IMR-90 (cell line): ENCODE measurements at regions not wholly inside any gene's neighbourhood (a gene's known extent, or its start where the extent isn't known, plus 50 kb on each side); places are given as distances from the start of the nearest gene placed in this dataset.

Experiments used
- ATAC-seq: fragments of 200-7000 bp; cut with Tn5 transposase; 2 replicates; pipeline ENCODE4 v1.9.1; 2020; ENCODE audit warnings: low read depth, mild to moderate bottlenecking, moderate library complexity
- BruUV-seq: library from RNA; stranded (reverse); fragments of 400-500 nt; replicated peaks from 2 replicates; lab custom pipeline; 2021; lab: Mats Ljungman, UMichigan
- CTCF ChIA-PET: fragments of 300-600 bp; formaldehyde crosslinking; extraction: SDS; loops from one replicate; lab custom pipeline; 2021; ENCODE audit warnings: antibody characterized with exemption; lab: Yijun Ruan, JAX
- POLR2A ChIA-PET: fragments of 300-600 bp; sonication (Branson Sonifier 250); formaldehyde crosslinking; loops from one replicate; lab custom pipeline; 2022; ENCODE audit warnings: antibody characterized with exemption; ENCODE audit not compliant: unreplicated experiment; lab: Charles Lee
- DNase-seq: peaks from one replicate; pipeline ENCODE4 v3.0.0; 2013
- H2AFZ ChIP-seq: replicated peaks from 2 replicates; pipeline ENCODE3; 2013; ENCODE audit warnings: low read length, mild to moderate bottlenecking; ENCODE audit not compliant: poor library complexity
- H2AK5ac ChIP-seq: 2 replicates; pipeline ENCODE4 v1.6.1; 2013; ENCODE audit warnings: low read depth, low read length, inconsistent platforms
- H2AK9ac ChIP-seq: replicated peaks from 2 replicates; pipeline ENCODE3; 2013; ENCODE audit warnings: mild to moderate bottlenecking, low read depth, low read length, moderate library complexity; ENCODE audit not compliant: poor library complexity
- H2BK120ac ChIP-seq: 2 replicates; pipeline ENCODE4 v1.6.1; 2013; ENCODE audit warnings: low read depth, low read length, inconsistent platforms
- H2BK15ac ChIP-seq: 3 replicates; pipeline ENCODE4 v1.6.1; 2013; ENCODE audit warnings: low read depth, low read length, inconsistent platforms
- H2BK20ac ChIP-seq: 2 replicates; pipeline ENCODE4 v1.6.1; 2013; ENCODE audit warnings: low read depth, mild to moderate bottlenecking, inconsistent platforms, low read length, moderate library complexity
- H2BK5ac ChIP-seq: 2 replicates; pipeline ENCODE4 v1.6.1; 2013; ENCODE audit warnings: mild to moderate bottlenecking, low read depth, low read length, inconsistent platforms; ENCODE audit not compliant: poor library complexity, severe bottlenecking
- H3K14ac ChIP-seq: replicated peaks from 2 replicates; pipeline ENCODE4 v1.6.1; 2013; ENCODE audit warnings: low read depth, low read length, inconsistent platforms
- H3K18ac ChIP-seq: 2 replicates; pipeline ENCODE4 v1.6.1; 2013; ENCODE audit warnings: low read depth, low read length, control low read depth
- H3K23ac ChIP-seq: 2 replicates; pipeline ENCODE4 v1.6.1; 2013; ENCODE audit warnings: low read depth, low read length, inconsistent platforms
- H3K27ac ChIP-seq: 2 replicates; pipeline ENCODE4 v1.5.1; 2013; ENCODE audit warnings: mild to moderate bottlenecking, control low read depth, low read length; ENCODE audit not compliant: insufficient read depth
- H3K27me3 ChIP-seq: 2 replicates; pipeline ENCODE4 v1.6.1; 2013; ENCODE audit warnings: low read length; ENCODE audit not compliant: control insufficient read depth, insufficient read depth
- H3K36me3 ChIP-seq: 2 replicates; pipeline ENCODE4 v1.6.1; 2013; ENCODE audit warnings: low read length, mixed read lengths; ENCODE audit not compliant: control insufficient read depth, insufficient read depth
- H3K4ac ChIP-seq: 2 replicates; pipeline ENCODE4 v1.6.1; 2013; ENCODE audit warnings: low read depth, low read length, inconsistent platforms
- H3K4me1 ChIP-seq: 2 replicates; pipeline ENCODE4 v1.6.1; 2013; ENCODE audit warnings: low read length, mixed read lengths; ENCODE audit not compliant: control insufficient read depth, insufficient read depth
- H3K4me2 ChIP-seq: 2 replicates; pipeline ENCODE4 v1.6.1; 2013; ENCODE audit warnings: low read depth, mild to moderate bottlenecking, control low read depth, low read length, moderate library complexity
- H3K4me3 ChIP-seq: 2 replicates; pipeline ENCODE4 v1.5.1; 2013; ENCODE audit warnings: low read depth, mild to moderate bottlenecking, control low read depth, low read length, moderate library complexity; ENCODE audit not compliant: insufficient read depth
- H3K56ac ChIP-seq: 2 replicates; pipeline ENCODE4 v1.6.1; 2013; ENCODE audit warnings: low read length, inconsistent platforms; ENCODE audit not compliant: insufficient read depth; ENCODE audit errors: extremely low read depth
- H3K79me1 ChIP-seq, 2 experiments: 2 replicates each; pipeline ENCODE4 v1.6.1; 2013; ENCODE audit warnings: low read length in 2 of 2, inconsistent platforms in 1 of 2, low read depth in 1 of 2
- H3K9ac ChIP-seq: 2 replicates; pipeline ENCODE4 v1.6.1; 2013; ENCODE audit warnings: low read depth, low read length, control low read depth
- H3K9me1 ChIP-seq: 2 replicates; pipeline ENCODE4 v1.6.1; 2013; ENCODE audit warnings: low read length, inconsistent platforms; ENCODE audit not compliant: insufficient read depth
- H3K9me3 ChIP-seq: 2 replicates; pipeline ENCODE4 v1.6.1; 2013; ENCODE audit warnings: low read length; ENCODE audit not compliant: control insufficient read depth, insufficient read depth
- H4K20me1 ChIP-seq: 2 replicates; pipeline ENCODE4 v1.6.1; 2013; ENCODE audit warnings: low read length, inconsistent platforms; ENCODE audit not compliant: insufficient read depth
- H4K5ac ChIP-seq: 2 replicates; pipeline ENCODE4 v1.6.1; 2013; ENCODE audit warnings: mild to moderate bottlenecking, low read depth, low read length, control low read depth
- H4K8ac ChIP-seq, 2 experiments: 2 replicates each; pipeline ENCODE4 v1.6.1; 2013; ENCODE audit warnings: low read depth in 2 of 2, low read length in 2 of 2, control low read depth in 1 of 2, inconsistent platforms in 1 of 2
- H4K91ac ChIP-seq: 2 replicates; pipeline ENCODE4 v1.6.1; 2013; ENCODE audit warnings: low read depth, low read length, inconsistent platforms; ENCODE audit not compliant: insufficient read depth
- BHLHE40 ChIP-seq: fragments of 150-350 bp; IDR thresholded peaks from 2 replicates; pipeline ENCODE4 v1.6.1; 2016; ENCODE audit warnings: mild to moderate bottlenecking, low read depth, low read length
- CEBPB ChIP-seq: IDR thresholded peaks from 2 replicates; pipeline ENCODE4 v1.6.1; 2012; ENCODE audit warnings: low read depth, low read length, improper control_type of control experiment
- CHD1 ChIP-seq: IDR thresholded peaks from 2 replicates; pipeline ENCODE4 v1.6.1; 2012; ENCODE audit warnings: low read depth, low read length, improper control_type of control experiment
- FOS ChIP-seq: fragments of 150-350 bp; IDR thresholded peaks from 2 replicates; pipeline ENCODE4 v1.6.1; 2016; ENCODE audit warnings: low read depth, low read length
- MAFK ChIP-seq: IDR thresholded peaks from 2 replicates; pipeline ENCODE4 v1.6.1; 2012; ENCODE audit warnings: low read depth, low read length, improper control_type of control experiment
- MAZ ChIP-seq: IDR thresholded peaks from 2 replicates; pipeline ENCODE4 v1.6.1; 2012; ENCODE audit warnings: low read depth, mild to moderate bottlenecking, low read length, improper control_type of control experiment, moderate library complexity, borderline replicate concordance
- NFE2L2 ChIP-seq: fragments of 150-350 bp; IDR thresholded peaks from 2 replicates; pipeline ENCODE4 v1.6.1; 2016; ENCODE audit warnings: low read depth, mild to moderate bottlenecking, low read length
- RAD21 ChIP-seq: IDR thresholded peaks from 2 replicates; pipeline ENCODE4 v1.6.1; 2012; ENCODE audit warnings: low read length, improper control_type of control experiment
- RCOR1 ChIP-seq: IDR thresholded peaks from 2 replicates; pipeline ENCODE4 v1.6.1; 2012; ENCODE audit warnings: mild to moderate bottlenecking, low read length, improper control_type of control experiment; ENCODE audit not compliant: insufficient replicate concordance
- RFX5 ChIP-seq: IDR thresholded peaks from 2 replicates; pipeline ENCODE4 v1.8.0; 2012; ENCODE audit warnings: low read depth, mild to moderate bottlenecking, low read length, moderate library complexity
- SMC3 ChIP-seq: fragments of 150-350 bp; IDR thresholded peaks from 2 replicates; pipeline ENCODE4 v1.6.1; 2016; ENCODE audit warnings: low read depth, mild to moderate bottlenecking, antibody characterized with exemption, low read length, moderate library complexity
- WGBS, 2 experiments: methylation state at CpG; one replicate each; pipeline versions ENCODE4 v1.1.5 to v1.1.7; 2013; ENCODE audit warnings: missing lambda C conversion rate in 2 of 2; ENCODE audit not compliant: insufficient read length in 1 of 2; ENCODE audit errors: extremely low coverage in 2 of 2; 5-methylcytosine and 5-hydroxymethylcytosine counted together
- dilution Hi-C: fragments of 300-500 bp; cut with HindIII; formaldehyde crosslinking; loops from one replicate; pipeline ENCODE4 v1.14.3; 2018; ENCODE audit warnings: low sequenced_read_pairs; ENCODE audit not compliant: unreplicated experiment
- in situ Hi-C: fragments of 300-500 bp; cut with MboI; formaldehyde crosslinking; loops from 3 replicates; pipeline ENCODE4 v1.14.3; 2019; ENCODE audit warnings: low sequenced_read_pairs, inconsistent platforms, mixed read lengths
- intact Hi-C: fragments of 100-400 bp; cut with micrococcal nuclease; formaldehyde crosslinking; loops from 2 replicates; pipeline ENCODE4 v1.10.0; 2022
- TF ChIP-seq, protein P1 (sequence below): fragments of 150-350 bp; IDR thresholded peaks from 2 replicates; pipeline ENCODE4 v1.6.1; 2017; ENCODE audit warnings: mild to moderate bottlenecking, antibody characterized with exemption, low read length, low read depth
- TF ChIP-seq, protein P2 (sequence below): fragments of 150-350 bp; IDR thresholded peaks from 2 replicates; pipeline ENCODE4 v1.6.1; 2016; ENCODE audit warnings: low read depth, mild to moderate bottlenecking, low read length, moderate library complexity, borderline replicate concordance
- TF ChIP-seq, protein P3 (sequence below): conservative IDR thresholded peaks from 2 replicates; pipeline ENCODE4 v1.5.1; 2012; ENCODE audit warnings: mild to moderate bottlenecking, low read depth, low read length, improper control_type of control experiment

DNA sequence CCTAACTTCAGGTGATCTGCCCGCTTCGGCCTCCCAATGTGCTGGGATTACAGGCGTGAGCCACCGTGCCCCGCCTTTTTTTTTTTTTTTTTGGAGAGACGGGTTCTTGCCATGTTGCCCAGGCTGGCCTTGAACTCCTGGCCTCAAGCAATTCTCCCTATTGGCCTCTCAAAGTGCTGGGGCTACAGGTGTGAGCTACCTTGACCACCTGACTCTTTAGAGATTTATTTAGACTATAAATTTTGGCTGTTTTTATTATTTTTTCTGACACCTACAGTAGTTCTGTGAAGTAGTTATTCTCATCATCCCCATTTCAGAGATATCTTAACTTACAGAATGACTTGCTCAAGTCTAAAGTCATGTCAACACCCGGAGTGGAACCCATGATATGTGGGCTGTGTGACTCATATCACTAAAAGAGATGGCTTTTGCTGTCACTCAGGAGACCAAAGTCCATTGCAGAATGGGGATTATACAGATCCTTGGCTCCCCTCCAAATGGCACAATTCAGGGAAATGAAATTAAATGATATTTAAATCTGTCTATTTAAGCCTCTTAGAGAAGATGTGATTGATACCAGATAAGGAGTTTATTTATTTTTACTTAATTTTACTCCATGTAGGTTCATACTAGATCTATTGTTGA is 93.2 kb downstream of the CTH start:
- no CpG with 5 or more reads among the region's 7 CpGs for WGBS, 2 experiments
- H3K9ac ChIP-seq = no peak overlapping the region
- dilution Hi-C loops = no loop called here
- BruUV-seq = no TSS peak
- no peak for DNase-seq
- H3K4ac ChIP-seq = no peak overlapping the region
- H3K23ac ChIP-seq = no peak overlapping the region
- no peak for ATAC-seq
- H3K18ac ChIP-seq = no peak overlapping the region
- no peak overlapping the region for H3K14ac ChIP-seq
- no peak overlapping the region for H2BK120ac ChIP-seq
- H3K4me2 ChIP-seq = no peak overlapping the region
- no peaks in the 10 kb centered on the region for H3K4me1 ChIP-seq
- POLR2A ChIA-PET = no interaction called here
- TF ChIP-seq MAZ = no peak
- TF ChIP-seq, protein P1, sequence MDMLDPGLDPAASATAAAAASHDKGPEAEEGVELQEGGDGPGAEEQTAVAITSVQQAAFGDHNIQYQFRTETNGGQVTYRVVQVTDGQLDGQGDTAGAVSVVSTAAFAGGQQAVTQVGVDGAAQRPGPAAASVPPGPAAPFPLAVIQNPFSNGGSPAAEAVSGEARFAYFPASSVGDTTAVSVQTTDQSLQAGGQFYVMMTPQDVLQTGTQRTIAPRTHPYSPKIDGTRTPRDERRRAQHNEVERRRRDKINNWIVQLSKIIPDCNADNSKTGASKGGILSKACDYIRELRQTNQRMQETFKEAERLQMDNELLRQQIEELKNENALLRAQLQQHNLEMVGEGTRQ = no peak
- TF ChIP-seq RFX5 = no peak
- TF ChIP-seq SMC3 = no peak
- TF ChIP-seq MAFK = no peak
- no peak for TF ChIP-seq FOS
- TF ChIP-seq CHD1 = no peak
- no peak for TF ChIP-seq RAD21
- TF ChIP-seq, protein P2, sequence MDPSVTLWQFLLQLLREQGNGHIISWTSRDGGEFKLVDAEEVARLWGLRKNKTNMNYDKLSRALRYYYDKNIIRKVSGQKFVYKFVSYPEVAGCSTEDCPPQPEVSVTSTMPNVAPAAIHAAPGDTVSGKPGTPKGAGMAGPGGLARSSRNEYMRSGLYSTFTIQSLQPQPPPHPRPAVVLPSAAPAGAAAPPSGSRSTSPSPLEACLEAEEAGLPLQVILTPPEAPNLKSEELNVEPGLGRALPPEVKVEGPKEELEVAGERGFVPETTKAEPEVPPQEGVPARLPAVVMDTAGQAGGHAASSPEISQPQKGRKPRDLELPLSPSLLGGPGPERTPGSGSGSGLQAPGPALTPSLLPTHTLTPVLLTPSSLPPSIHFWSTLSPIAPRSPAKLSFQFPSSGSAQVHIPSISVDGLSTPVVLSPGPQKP = no peak
- TF ChIP-seq, protein P3, sequence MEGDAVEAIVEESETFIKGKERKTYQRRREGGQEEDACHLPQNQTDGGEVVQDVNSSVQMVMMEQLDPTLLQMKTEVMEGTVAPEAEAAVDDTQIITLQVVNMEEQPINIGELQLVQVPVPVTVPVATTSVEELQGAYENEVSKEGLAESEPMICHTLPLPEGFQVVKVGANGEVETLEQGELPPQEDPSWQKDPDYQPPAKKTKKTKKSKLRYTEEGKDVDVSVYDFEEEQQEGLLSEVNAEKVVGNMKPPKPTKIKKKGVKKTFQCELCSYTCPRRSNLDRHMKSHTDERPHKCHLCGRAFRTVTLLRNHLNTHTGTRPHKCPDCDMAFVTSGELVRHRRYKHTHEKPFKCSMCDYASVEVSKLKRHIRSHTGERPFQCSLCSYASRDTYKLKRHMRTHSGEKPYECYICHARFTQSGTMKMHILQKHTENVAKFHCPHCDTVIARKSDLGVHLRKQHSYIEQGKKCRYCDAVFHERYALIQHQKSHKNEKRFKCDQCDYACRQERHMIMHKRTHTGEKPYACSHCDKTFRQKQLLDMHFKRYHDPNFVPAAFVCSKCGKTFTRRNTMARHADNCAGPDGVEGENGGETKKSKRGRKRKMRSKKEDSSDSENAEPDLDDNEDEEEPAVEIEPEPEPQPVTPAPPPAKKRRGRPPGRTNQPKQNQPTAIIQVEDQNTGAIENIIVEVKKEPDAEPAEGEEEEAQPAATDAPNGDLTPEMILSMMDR = no peak
- no peak for TF ChIP-seq CEBPB
- TF ChIP-seq RCOR1 = no peak
- TF ChIP-seq NFE2L2 = no peak
- no peak for TF ChIP-seq BHLHE40
- no peak overlapping the region for H2AK9ac ChIP-seq
- no peak overlapping the region for H4K5ac ChIP-seq
- H4K8ac ChIP-seq = no peak overlapping the region
- H4K20me1 ChIP-seq = no peaks in the 10 kb centered on the region
- no peak overlapping the region for H3K27ac ChIP-seq
- H2AFZ ChIP-seq = no peak overlapping the region
- H3K4me3 ChIP-seq = no peak overlapping the region
- CTCF ChIA-PET = no interaction called here
- H3K27me3 ChIP-seq = peaks cover 3% of the 10 kb centered on the region; the same call in 1 of the 2 replicates
- no peak overlapping the region for H3K56ac ChIP-seq
- no peaks in the 10 kb centered on the region for H3K9me1 ChIP-seq
- intact Hi-C loops = no loop called here
- no peak overlapping the region for H2AK5ac ChIP-seq
- H3K36me3 ChIP-seq = no peaks in the 10 kb centered on the region
- no peak overlapping the region for H2BK20ac ChIP-seq
- no peak overlapping the region for H2BK5ac ChIP-seq
- H3K79me1 ChIP-seq = no peaks in the 10 kb centered on the region
- no peaks in the 10 kb centered on the region for H3K9me3 ChIP-seq
- in situ Hi-C loops = no loop called here
- no peak overlapping the region for H2BK15ac ChIP-seq
- H4K91ac ChIP-seq = no peak overlapping the region
